H1 (cell line): ENCODE measurements at regions not wholly inside any gene's neighbourhood (a gene's known extent, or its start where the extent isn't known, plus 50 kb on each side); places are given as distances from the start of the nearest gene placed in this dataset.

Experiments
- BRCA1 ChIP-seq: IDR thresholded peaks from 2 replicates; pipeline ENCODE4 v1.6.1; 2012; ENCODE audit warnings: low read depth, low read length, improper control_type of control experiment
- CBX5 ChIP-seq: fragments of 300-800, 300-1000 bp; sonication (generic); IDR thresholded peaks from 2 replicates; pipeline ENCODE4 v1.7.1; 2016; ENCODE audit warnings: antibody characterized with exemption, low read length, low read depth
- FOSL1 ChIP-seq: IDR thresholded peaks from 2 replicates; pipeline ENCODE4 v1.6.1; 2011; ENCODE audit warnings: mild to moderate bottlenecking, low read depth, low read length, moderate library complexity; ENCODE audit not compliant: insufficient read depth
- HDAC6 ChIP-seq: IDR thresholded peaks from one replicate; pipeline ENCODE4 v1.7.1; 2012; ENCODE audit warnings: low read depth, mild to moderate bottlenecking, inconsistent platforms, low read length, moderate library complexity
- NRF1 ChIP-seq: IDR thresholded peaks from 2 replicates; pipeline ENCODE4 v1.6.1; 2011; ENCODE audit warnings: mild to moderate bottlenecking, low read depth, low read length, improper control_type of control experiment
- POU5F1 ChIP-seq: IDR thresholded peaks from 2 replicates; pipeline ENCODE4 v1.6.1; 2011; ENCODE audit warnings: low read depth, mild to moderate bottlenecking, low read length, moderate library complexity
- RXRA ChIP-seq: IDR thresholded peaks from 2 replicates; pipeline ENCODE4 v1.6.1; 2011; ENCODE audit warnings: low read depth, mild to moderate bottlenecking, low read length, moderate library complexity; ENCODE audit not compliant: insufficient read depth
- SIX5 ChIP-seq: IDR thresholded peaks from 2 replicates; pipeline ENCODE4 v1.6.1; 2011; ENCODE audit warnings: mild to moderate bottlenecking, low read depth, low read length

DNA sequence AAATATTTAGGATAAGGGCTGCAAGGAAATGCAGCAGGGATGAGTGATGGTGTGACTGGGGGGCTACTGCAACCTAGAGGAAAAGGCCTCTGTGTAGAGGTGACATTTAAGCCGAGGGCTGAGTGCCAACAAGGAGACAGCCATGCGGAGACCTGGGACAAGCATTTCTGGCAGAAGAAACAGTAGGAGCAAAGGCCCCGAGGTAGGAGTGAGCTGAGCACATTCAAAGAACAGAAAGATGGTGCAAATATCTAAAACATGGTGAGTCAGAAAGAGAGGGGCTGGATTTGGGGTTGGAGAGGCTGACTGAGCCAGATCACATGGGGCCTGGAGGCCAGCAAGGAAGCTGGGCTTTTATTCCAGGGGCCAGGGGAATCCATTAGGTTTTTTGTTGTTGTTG is 55.1 kb upstream of the INCENP start (continued):
- TF ChIP-seq HDAC6 (no peak), BRCA1 (no peak), POU5F1 (no peak), CBX5 (no peak), FOSL1 (no peak), RXRA (no peak), SIX5 (no peak), NRF1 (no peak)
